K562 (cell line): ENCODE measurements at regions not wholly inside any gene's neighbourhood (a gene's known extent, or its start where the extent isn't known, plus 50 kb on each side); places are given as distances from the start of the nearest gene placed in this dataset.

Source experiments
- BRF1 ChIP-seq: IDR thresholded peaks from 3 replicates; pipeline ENCODE4 v1.6.1; 2011; ENCODE audit warnings: borderline replicate concordance, mild to moderate bottlenecking; ENCODE audit not compliant: insufficient read length; ENCODE audit errors: extremely low read depth
- CHD7 ChIP-seq: fragments of 200-600 bp; sonication (generic); IDR thresholded peaks from one replicate; pipeline ENCODE4 v1.6.1; 2012; ENCODE audit warnings: mild to moderate bottlenecking, low read depth, low read length, inconsistent platforms
- POLR2G ChIP-seq: fragments of 200-400 bp; formaldehyde crosslinking; IDR thresholded peaks from 2 replicates; pipeline ENCODE4 v1.6.1; 2017; ENCODE audit warnings: low read depth, mild to moderate bottlenecking, antibody characterized with exemption, low read length, moderate library complexity
- ZNF609 ChIP-seq: sonication (generic); formaldehyde crosslinking; IDR thresholded peaks from 2 replicates; pipeline ENCODE4 v1.8.1; 2023; ENCODE audit warnings: missing genetic modification reagents, mild to moderate bottlenecking, borderline replicate concordance

GRCh38 chr2:65934992-65935629, 499.8 kb upstream of the MEIS1 start (continued):
- TF ChIP-seq CHD7 (no peak), POLR2G (no peak), ZNF609 (no peak), BRF1 (no peak)
